ENCODE measurements at regions not wholly inside any gene's neighbourhood (a gene's known extent, or its start where the extent isn't known, plus 50 kb on each side); places are given as distances from the start of the nearest gene placed in this dataset.

DNA sequence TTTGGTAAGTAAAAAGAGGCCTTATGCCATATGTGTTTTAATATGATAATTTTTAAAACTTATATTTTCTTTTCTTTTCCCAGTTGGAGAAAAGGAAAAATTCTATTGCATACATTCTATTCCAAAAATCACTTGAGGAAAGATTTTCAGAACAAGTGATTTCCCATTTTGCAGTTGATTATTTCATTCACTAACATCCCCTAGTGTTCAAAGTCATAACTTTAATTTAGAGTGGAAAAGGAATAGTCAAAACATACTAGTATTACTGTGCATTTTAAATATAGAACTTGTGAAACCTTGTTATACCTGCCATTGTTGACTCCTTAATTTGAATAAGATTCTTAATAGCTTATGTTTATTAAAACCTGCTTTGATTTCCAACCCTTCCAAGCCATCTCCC, 1157.6 kb upstream of the ADGRL4 start:
- TF ChIP-seq, protein P1, sequence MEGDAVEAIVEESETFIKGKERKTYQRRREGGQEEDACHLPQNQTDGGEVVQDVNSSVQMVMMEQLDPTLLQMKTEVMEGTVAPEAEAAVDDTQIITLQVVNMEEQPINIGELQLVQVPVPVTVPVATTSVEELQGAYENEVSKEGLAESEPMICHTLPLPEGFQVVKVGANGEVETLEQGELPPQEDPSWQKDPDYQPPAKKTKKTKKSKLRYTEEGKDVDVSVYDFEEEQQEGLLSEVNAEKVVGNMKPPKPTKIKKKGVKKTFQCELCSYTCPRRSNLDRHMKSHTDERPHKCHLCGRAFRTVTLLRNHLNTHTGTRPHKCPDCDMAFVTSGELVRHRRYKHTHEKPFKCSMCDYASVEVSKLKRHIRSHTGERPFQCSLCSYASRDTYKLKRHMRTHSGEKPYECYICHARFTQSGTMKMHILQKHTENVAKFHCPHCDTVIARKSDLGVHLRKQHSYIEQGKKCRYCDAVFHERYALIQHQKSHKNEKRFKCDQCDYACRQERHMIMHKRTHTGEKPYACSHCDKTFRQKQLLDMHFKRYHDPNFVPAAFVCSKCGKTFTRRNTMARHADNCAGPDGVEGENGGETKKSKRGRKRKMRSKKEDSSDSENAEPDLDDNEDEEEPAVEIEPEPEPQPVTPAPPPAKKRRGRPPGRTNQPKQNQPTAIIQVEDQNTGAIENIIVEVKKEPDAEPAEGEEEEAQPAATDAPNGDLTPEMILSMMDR (IDR thresholded peaks at IDR 0.05), result no peak
- no peak for TF ChIP-seq POLR2A (IDR thresholded peaks at IDR 0.05)

Data from adrenal gland (tissue), 5 donors.